ENCODE measurements at regions not wholly inside any gene's neighbourhood (a gene's known extent, or its start where the extent isn't known, plus 50 kb on each side); places are given as distances from the start of the nearest gene placed in this dataset.

GRCh38 chr9:14401911-14402310 is 88.0 kb upstream of the NFIB start:
- DNase-seq (ENCODE audit: low read depth in 2 of 3, low spot score in 2 of 3) = no peak

- DNase-seq (ENCODE audit: low read depth in 2 of 3, low spot score in 2 of 3) = peak in 1 of 3 donors; percentile 5
These were observed 86.7 kb upstream of the NFIB start for GRCh38 chr9:14400658-14400995.

- DNase-seq (ENCODE audit: low read depth in 2 of 3, low spot score in 2 of 3) = no peak
These were observed 86.1 kb upstream of the NFIB start for GRCh38 chr9:14399756-14400657.

GRCh38 chr9:14398473-14398872 is 84.5 kb upstream of the NFIB start:
- no peak for DNase-seq (ENCODE audit: low read depth in 2 of 3, low spot score in 2 of 3)

- DNase-seq (ENCODE audit: low read depth in 2 of 3, low spot score in 2 of 3) = no peak
These were observed 82.2 kb upstream of the NFIB start for GRCh38 chr9:14396171-14396570.

GRCh38 chr9:14395317-14396082 is 81.6 kb upstream of the NFIB start:
- no peak for DNase-seq (ENCODE audit: low read depth in 2 of 3, low spot score in 2 of 3)

GRCh38 chr9:14393418-14393817 is 79.5 kb upstream of the NFIB start:
- DNase-seq (ENCODE audit: low read depth in 2 of 3, low spot score in 2 of 3) = no peak

- no peak for DNase-seq (ENCODE audit: low read depth in 2 of 3, low spot score in 2 of 3)
These were observed 77.7 kb upstream of the NFIB start for GRCh38 chr9:14391620-14392019.

GRCh38 chr9:14389657-14390056 is 75.7 kb upstream of the NFIB start:
- no peak for DNase-seq (ENCODE audit: low read depth in 2 of 3, low spot score in 2 of 3)

GRCh38 chr9:14389146-14389545 is 75.2 kb upstream of the NFIB start:
- DNase-seq (ENCODE audit: low read depth in 2 of 3, low spot score in 2 of 3) = no peak

- no peak for DNase-seq (ENCODE audit: low read depth in 2 of 3, low spot score in 2 of 3)
These were observed 69.8 kb upstream of the NFIB start for GRCh38 chr9:14383773-14384172.

- peak in 2 of 3 donors; percentile 40 to 86 for DNase-seq (ENCODE audit: low read depth in 2 of 3, low spot score in 2 of 3)
These were observed 69.4 kb upstream of the NFIB start for GRCh38 chr9:14383294-14383693.

- DNase-seq (ENCODE audit: low read depth in 2 of 3, low spot score in 2 of 3) = peak in 1 of 3 donors; percentile 28
These were observed 66.3 kb upstream of the NFIB start for GRCh38 chr9:14380061-14380836.

- no peak for DNase-seq (ENCODE audit: low read depth in 2 of 3, low spot score in 2 of 3)
These were observed 65.3 kb upstream of the NFIB start for GRCh38 chr9:14379280-14379679.

GRCh38 chr9:14373706-14374105 is 59.8 kb upstream of the NFIB start:
- no peak for DNase-seq (ENCODE audit: low read depth in 2 of 3, low spot score in 2 of 3)

- no peak for DNase-seq (ENCODE audit: low read depth in 2 of 3, low spot score in 2 of 3)
These were observed 59.4 kb upstream of the NFIB start for GRCh38 chr9:14373336-14373666.

GRCh38 chr9:14372437-14373335 is 58.7 kb upstream of the NFIB start:
- no peak for DNase-seq (ENCODE audit: low read depth in 2 of 3, low spot score in 2 of 3)

GRCh38 chr9:14369011-14369410 is 55.1 kb upstream of the NFIB start:
- DNase-seq (ENCODE audit: low read depth in 2 of 3, low spot score in 2 of 3) = no peak

- DNase-seq (ENCODE audit: low read depth in 2 of 3, low spot score in 2 of 3) = peak in 1 of 3 donors; percentile 22
These were observed 52.1 kb upstream of the NFIB start for GRCh38 chr9:14366076-14366475.

- no peak for DNase-seq (ENCODE audit: low read depth in 2 of 3, low spot score in 2 of 3)
These were observed 51.7 kb upstream of the NFIB start for GRCh38 chr9:14365670-14366069.
